DMS 273 treated with DMSO at 0.1 percent for 48 hours (cell line): ENCODE measurements at regions not wholly inside any gene's neighbourhood (a gene's known extent, or its start where the extent isn't known, plus 50 kb on each side); places are given as distances from the start of the nearest gene placed in this dataset.

ENCODE experiments used
- DNase-seq: peaks from one replicate; lab custom pipeline; 2025; lab: John Stamatoyannopoulos, UW

DNA sequence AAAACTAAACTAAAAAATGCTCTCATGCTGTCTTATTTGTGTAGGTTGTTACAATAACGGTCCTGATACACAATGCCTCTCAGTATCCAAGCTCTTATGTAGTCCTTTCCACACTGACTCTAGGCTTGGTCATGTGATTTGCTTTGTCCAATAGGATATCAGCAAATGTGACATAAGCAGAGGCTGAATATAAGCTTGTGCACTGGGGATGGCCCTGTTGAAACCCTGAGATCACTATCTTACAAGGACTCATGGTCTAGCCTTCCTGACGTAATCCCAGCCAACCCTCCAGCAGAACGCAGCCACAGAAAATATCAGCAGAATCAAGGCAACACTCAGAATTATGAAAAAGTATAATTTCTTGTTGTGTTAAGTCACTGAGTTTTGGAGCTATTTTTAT lies 145.1 kb upstream of the CCN2 start:
- DNase-seq = no peak

DNA sequence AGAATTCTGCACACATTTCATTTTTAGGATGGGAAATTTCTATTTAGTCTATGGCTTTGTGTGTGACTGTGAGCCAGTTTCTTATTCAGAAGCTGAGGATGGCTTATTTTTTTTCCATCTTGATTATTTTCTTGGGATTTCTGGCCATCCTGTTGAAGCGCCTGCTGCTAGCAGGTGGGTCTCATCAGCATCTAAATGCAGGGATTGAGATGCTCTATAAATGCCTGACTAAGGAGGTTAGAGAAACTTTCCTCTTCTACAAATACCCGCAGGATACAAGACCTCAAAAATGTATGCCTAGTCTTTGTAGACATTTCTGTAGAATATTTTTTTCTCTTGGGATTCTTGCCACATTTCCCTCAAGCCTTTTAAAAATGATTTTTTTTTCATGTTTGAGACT lies 138.0 kb upstream of the CCN2 start:
- no peak for DNase-seq

DNA sequence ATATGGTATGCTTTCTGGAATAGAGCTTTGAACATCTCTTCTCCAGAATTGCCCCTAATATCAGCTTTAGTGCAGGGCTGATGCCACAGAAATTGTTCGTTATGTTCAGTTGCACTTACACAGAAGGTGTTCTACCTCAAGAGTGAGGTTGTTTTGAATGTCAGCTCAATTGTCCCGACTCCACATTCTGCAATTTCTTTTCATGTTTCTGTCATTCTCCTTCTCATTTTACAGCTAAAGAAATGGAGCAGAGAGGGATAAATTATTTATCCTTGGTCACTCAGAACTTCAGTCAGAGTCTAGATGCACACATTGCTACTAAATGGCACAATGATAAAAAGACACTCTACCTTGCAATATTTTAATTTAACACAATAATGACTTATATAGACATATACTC lies 137.0 kb upstream of the CCN2 start:
- DNase-seq = no peak

DNA sequence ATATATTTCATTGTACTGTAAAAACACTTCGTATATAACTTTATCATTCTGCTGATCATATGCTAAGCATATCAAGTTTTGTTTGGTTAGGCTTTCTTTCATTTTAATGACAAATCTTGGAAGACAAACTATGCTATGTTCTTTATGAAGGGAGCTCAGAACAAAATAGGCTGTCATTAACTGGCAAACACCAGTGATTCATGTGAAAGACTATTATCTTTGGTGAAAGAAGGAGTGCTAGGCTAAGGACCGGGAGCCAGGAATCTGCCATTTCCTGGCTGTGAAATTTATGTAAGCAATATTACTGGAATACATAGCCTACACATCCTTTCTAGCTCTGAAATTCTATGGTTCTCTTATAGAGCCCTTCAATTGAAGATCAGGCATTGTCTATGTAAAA lies 136.2 kb upstream of the CCN2 start:
- DNase-seq = no peak

DNA sequence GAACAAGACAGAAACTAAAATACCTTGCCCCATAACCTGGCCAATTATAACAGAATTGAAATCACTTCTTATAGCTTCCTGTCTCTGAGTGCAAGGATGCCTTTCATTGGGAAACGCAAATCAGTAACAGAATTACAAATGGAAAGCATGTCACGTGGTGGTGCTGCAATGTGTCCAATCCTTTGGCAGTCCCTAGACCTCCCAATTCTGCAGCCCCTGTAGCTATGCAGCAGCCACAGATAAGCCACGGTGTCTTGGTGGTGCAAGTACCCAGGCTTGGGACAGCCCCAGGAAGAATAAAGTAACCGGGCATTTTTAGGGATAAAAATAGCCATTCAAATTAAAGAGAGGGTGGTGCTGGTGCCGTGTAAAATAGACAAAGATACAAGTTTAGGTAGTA lies 134.6 kb upstream of the CCN2 start:
- no peak for DNase-seq

DNA sequence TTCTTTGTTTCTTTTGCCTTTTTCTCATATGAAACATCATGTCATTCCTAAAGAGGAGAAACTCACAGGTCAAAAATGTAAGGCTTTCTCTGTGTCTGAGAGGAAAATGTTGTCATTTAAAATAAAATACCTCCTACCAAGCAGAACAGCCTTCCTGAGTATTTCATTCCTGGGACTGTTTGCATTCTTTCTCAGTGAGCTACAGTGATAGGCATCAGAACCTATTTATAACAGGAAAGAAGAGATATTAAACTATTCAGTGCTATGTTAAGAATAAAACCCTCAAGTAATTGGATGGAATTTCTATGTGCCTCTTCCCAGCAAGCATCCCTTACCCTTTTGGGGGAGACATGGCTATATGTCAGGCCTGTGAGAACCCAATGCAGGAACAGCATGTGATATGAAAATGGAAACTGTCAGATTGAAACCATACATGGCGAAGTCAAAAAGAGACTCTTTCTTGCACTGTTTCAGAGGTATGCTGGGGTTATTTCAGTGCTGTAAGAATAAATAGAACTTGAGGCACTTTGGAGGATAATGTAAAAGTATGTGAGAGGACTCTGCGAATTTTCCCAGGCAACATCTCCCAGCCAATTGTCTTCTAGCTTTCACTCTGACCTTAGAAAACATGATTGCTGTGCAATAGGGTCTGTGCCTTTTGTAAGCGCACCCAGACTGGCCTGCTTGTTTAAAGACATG lies 133.8 kb upstream of the CCN2 start:
- no peak for DNase-seq

DNA sequence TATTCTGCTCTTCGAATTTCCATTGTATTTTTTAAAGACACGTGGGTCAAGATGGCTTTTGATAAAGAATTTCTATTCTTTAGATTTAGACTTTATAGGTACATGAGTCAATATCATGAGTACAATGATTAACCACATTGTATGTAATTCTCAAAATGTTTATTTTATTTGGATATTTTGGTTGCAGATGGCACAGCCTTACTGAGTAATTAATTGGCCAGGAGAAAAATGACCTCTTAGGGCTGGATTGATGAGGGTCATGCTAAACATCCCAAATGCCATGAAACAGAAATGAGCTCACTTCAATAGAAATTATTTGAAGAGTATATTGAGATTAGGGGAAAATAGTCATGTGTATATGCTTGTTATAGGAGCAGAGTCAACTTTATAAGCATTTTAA lies 131.2 kb upstream of the CCN2 start:
- DNase-seq = no peak

DNA sequence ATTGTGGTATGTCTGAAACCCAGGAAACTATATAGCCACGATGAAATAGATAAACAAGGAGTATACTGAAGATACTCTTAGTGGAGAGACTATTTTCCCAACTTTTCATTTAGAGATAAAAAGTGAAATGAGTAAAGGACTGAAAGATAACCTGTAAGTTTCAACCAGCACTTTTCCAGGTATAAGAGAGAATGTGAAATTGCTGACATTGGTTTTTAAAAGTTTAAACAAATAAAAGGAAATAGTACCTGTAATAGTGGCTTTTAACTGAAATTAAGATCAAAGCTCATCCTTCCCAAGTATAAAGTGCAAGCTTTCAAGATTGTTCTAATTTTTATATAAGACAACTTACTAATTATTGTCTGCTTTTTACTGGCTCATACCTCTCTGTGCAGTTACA lies 130.2 kb upstream of the CCN2 start:
- no peak for DNase-seq

DNA sequence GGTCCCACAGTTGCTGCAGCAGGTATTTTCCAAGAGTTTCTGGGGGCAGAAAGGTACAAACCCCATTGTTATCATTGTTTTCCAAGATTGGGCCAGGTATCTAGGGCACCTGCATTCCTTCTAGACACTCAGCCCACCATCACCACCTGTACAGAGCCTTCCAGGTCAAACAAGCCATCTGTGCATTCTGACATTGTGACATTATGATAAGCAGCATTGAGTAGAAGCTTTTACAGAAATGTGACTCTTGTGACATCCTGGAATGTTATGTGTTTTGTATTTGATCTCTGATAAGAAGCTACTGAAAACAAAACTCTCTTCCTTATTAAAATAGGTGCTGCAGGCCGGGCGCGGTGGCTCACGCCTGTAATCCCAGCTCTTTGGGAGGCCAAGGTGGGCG lies 128.1 kb upstream of the CCN2 start:
- no peak for DNase-seq

DNA sequence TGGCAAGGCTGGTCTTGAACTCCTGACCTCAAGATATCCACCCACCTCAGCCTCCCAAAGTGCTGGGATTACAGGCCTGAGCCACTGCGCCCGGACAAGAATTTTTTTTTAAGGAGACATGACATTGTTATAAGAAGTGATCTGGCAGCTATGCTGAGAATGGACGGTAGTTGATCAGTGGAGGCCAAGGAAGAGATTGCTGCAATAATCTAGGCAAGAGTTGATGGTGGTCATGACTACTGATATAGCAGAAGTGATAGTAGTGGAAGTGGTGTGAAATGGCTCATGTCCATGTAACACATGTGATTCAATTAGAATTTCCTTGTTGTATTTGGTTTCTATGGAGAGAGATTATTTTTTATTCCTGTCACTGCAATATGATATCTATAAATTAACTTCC lies 125.3 kb upstream of the CCN2 start:
- no peak for DNase-seq

DNA sequence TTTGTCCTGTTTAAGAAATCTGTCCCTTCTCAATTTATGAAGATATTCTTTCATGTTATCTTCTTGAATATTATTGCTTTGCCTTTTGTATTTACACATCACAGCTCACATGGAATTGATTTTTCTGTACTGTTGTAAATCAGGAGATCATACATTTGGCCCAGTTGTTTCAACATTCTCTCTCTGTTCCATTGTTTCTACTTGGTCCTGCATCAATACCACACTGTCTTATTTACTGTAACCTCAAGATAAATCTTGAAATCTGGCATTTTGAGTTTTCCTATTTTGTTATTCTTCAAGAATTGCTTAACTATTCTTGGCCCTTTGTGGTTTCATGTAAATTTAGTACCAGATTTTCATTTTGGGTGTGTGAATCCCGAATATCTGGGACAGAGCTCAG lies 121.7 kb upstream of the CCN2 start:
- no peak for DNase-seq

DNA sequence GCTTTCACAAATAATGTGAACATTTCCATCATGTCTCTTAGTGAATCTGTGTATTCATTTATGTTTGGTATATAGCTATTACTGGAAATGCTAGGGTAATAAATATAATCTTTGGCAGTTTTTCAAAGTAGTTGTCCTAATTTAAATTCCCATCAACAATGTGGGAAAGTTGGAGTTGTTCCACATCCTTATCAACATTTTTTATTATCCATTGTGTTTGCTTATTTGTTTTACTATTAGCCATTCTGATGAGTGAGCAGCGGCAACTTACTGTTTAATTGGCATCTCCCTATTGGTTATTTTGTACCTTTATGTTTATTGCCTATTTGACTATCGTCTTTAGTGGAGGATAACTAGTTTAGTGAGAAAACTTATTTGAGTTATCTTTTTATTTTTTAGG lies 121.1 kb upstream of the CCN2 start:
- DNase-seq = no peak

DNA sequence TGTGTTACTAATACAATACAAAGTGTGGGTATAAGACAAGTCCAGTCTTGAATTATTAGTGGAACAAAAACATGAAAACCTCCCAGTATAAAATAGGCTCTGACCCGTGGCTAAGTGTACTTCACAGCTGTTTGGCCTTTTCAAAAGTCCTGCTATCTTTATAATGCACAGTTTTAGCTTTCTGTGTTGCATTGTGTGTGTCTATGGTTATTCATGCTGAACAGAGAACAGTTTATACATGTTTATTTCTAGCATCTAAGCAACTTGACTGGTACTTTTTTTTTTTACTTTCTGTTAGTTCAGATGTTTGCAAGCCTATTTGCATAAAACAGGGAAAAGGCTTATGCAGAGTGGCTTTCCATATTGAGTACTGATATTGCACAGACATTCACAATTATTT lies 119.2 kb upstream of the CCN2 start:
- DNase-seq = no peak

DNA sequence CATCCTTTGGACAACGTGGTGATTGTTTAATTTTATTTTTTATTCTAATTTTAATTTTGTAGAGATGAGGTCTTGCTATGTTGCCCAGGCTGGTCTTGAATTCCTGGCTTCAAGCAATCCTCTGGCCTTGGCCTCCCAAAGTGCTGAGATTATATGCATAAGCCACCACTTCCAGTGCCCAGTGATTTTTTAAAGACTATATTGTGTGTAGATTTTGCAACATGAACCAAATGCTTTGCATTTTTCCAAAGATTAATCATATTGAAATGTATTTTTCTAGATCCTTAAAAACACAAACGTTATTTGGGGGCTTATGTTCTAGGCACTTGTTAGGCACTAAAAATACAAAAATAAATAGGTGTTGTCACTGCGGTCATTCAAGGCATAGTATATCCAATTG lies 117.6 kb upstream of the CCN2 start:
- no peak for DNase-seq

DNA sequence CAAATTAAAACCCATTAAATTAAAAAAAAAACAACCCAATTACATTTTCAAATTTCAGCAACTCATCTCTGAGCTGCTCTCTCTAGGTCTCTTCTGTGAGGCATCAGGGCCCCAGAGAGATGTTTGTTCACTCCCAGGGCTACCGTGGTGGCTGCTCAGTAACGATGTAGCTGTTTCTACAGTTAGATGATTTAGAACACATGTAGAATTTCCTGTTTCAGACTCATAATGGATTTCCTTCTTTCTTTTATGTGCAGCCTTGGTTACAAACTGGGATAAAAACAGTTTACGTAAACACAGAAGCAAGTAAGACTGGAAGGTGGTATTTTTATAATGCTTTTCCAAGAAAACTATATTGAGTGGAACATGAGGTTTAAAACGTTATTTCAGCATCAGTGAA lies 116.1 kb upstream of the CCN2 start:
- no peak for DNase-seq

DNA sequence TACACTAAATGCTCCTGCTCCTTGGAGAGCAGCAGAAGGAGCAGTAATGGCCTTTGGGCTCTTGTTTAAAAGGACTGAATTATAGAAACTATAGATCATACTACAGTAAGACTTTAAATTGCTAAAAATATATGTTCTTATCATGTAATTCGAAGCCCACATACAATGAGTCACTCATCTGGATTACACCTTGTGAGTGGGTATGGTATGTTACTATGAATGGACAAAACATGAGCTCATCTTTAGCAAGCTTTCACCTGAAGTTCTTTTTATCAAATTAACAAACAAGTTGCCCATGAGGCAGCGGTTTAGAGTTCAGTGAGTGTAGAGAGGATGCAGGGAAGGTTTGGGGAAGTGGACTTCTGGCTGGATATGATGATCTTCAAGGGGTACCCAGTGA lies 114.4 kb upstream of the CCN2 start:
- no peak for DNase-seq

DNA sequence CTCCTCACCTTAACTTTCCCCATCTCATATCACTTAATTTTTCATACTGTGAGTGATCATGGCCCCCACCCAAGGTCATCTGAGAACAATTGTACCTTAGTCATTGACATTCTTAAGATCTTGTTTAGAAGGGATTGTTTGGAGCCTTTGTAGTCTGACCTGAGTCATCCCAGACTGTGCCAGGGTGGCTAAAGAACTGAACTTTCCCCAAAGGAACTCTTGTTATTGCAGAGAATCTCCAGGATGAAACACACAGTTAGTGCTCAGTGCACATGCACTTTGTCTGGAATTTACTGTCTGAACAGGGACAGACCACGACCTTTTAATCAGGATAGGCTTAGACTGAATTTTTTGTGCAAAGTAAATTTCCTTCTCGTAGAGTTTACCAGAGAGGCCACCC lies 112.6 kb upstream of the CCN2 start:
- DNase-seq = no peak

DNA sequence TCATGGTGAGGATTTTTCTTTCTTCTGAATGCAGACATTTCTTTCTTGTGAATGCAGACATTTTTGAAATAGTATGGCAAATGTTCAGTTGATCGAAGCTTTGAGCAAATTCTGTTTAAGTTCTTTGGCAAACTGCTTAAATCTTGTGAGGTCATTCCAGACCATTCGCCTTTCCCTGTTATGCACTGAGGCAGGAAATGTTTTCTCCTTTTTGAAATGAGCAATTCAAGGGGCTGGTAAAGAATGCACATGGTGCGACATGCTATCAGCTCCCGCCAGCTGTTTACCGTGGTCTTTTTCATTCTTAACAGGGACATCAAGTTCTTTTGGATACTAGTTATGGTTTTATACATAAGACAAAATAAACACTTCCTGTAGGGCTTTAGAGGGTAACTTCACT lies 112.0 kb upstream of the CCN2 start:
- DNase-seq = no peak

DNA sequence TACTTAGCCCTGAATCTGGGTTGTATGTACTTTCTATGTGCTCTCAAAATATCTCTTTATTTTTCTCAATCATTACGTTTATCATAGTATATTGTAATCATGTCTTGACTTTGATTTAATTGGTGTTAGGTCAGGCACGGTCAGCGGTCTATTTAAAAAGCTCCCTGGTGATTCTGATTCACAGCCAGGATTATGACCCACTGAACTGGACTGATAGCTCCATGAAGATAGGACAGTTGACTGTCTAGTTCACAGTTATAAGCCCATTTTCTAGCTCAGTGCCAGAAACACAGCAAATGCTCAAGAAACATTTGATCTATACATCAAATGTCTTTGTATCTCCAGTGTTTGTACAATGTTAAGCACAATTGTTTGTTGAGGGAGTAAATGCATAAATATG lies 111.5 kb upstream of the CCN2 start:
- DNase-seq = no peak

DNA sequence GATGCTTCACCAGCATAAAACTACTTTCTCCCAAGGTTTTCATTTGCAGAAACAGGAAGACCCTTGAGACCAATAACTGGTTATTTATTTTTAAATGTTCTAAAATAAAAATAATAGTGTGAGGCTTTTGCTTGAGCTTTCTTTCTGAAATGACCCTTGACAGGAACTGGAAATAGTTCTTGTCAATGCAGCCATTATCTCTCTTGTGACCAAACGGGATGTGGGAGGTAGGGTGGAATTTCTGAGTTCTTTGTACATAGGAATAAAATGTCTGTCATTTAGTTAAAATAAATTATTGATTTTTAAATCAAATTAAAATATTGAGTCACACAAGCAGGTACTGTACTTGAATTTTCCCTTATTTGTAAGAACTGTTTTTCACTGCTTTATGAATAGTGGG lies 110.2 kb upstream of the CCN2 start:
- no peak for DNase-seq

DNA sequence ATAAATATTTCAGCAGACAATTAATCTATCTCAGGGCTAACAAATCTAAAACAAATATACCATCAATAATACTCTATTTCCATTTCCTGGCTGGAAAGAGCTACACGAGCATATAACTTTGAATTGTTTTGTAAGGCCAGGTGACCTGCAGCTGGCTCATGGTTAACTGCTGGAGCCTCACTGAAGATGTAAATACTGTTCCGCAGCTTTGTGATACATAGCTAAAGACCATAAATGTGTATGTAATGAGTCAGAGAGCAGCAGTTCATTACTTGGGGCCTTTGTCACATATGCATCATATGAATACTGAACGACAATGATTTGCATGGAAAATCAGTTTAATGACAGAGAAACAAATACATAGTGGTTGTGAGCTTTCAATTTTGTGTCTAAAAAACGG lies 109.4 kb upstream of the CCN2 start:
- no peak for DNase-seq

DNA sequence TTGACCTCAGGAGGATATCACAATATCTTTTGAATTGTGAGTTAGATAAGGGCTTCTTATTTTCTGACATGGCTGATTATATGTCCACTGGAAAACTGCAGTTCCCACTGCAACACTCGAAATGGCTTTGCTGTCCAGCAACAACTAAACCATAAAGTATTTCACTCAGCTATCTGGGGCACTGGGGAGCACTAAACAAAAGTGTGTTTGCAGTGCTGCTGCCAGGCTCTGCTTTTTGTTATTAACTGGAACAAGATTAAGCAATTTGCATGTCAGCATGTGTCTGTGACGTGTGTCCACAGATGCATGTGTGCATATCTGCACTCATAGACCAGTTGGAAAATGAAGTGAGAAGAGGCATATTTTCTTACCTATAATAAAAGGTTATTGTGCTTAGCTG lies 107.8 kb upstream of the CCN2 start:
- DNase-seq = no peak

DNA sequence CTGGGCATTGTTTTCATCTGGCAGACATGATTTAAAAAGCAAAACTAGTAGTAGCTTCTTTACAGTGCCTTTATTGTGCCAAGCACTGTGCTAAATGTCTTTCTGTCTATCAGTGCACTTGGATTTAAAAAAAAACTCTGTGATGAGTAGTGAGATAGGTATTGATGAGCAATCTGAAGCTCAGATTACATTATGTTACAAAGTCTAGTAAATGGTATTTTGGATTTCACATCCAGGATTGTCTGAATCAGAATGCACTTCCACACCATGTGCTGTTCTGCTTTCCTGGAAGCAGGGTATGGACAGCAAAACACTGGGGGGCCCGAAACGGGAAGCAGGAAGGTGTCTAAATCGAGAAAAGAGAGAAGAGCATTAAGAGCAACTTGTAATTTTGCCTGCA lies 103.4 kb upstream of the CCN2 start:
- DNase-seq = no peak

DNA sequence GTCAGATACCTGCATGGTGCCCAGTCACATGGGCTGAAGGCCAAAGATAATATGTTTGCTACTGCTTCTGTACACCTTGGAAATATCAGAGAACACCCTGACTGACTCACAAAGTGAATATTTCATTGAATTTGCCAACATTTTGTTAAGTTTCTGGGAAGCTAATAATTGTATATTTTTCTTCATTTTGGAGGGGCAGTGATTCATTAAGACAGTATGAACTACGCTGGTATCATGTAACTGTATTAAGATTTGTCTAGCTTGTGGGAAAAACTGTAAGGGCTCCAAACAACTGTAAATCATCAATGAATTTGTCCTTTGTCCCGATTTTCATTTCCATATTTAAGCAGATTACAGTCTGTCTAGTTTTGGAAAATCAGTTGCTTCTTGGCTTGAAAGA lies 102.3 kb upstream of the CCN2 start:
- no peak for DNase-seq

DNA sequence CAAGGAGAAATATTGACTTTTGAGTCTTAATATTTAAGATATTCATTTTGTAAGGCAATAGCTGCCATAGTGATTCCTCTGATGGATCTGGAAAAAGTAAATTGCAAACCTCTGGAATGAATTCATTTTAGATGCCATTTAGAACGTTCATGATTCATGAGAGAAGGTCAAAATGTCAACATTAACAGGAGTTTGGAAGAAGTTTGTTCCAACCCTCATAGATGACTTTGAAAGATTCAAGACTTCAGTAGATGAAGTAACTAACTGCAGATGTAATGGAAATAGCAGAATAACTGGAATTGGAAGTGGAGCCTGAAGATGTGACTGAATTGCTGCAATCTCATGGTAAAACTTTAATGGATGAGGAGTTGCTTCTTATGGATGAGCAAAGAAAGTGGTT lies 100.9 kb upstream of the CCN2 start:
- no peak for DNase-seq
